Lower leg skin (tissue), 4 donors: ENCODE measurements at regions not wholly inside any gene's neighbourhood (a gene's known extent, or its start where the extent isn't known, plus 50 kb on each side); places are given as distances from the start of the nearest gene placed in this dataset.

Source experiments
- DNase-seq, 2 donors: peaks; one replicate each; pipeline ENCODE4 v3.0.0-alpha.2; 2019; ENCODE audit warnings: low spot score in 2 of 2
- H3K4me3 ChIP-seq: fragments of 200-600 bp; sonication (generic); 2 replicates; pipeline ENCODE4 v1.5.1; 2017; ENCODE audit warnings: mild to moderate bottlenecking, low read depth; ENCODE audit not compliant: poor library complexity, severe bottlenecking
- POLR2A ChIP-seq, 2 donors: fragments of 450-650 bp; IDR thresholded peaks; one replicate each; pipeline ENCODE4 v1.6.1; 2016 to 2017; ENCODE audit warnings: antibody characterized with exemption in 2 of 2, mild to moderate bottlenecking in 1 of 2, moderate library complexity in 1 of 2
- WGBS, 2 donors: methylation state at CpG; one replicate each; pipeline ENCODE4 v1.1.5; 2018; 5-methylcytosine and 5-hydroxymethylcytosine counted together
- intact Hi-C: fragments of 100-400 bp; cut with DNase I; formaldehyde crosslinking; loops from one replicate; pipeline ENCODE4 v1.15.0; 2023; ENCODE audit warnings: low total_unique reads
- TF ChIP-seq, protein P1 (sequence below), 3 donors: fragments of 450-650 bp; IDR thresholded peaks; one replicate each; pipeline ENCODE4 v1.5.1; 2016; ENCODE audit warnings: antibody characterized with exemption in 3 of 3, mild to moderate bottlenecking in 3 of 3, moderate library complexity in 2 of 3

- intact Hi-C loops, result no loop called here
- WGBS, 2 donors, result 66 to 71% methylated on average over 6 of the region's 6 CpGs
Measured at GRCh38 chr3:27824312-27825200, 102.4 kb upstream of the EOMES start.

DNA sequence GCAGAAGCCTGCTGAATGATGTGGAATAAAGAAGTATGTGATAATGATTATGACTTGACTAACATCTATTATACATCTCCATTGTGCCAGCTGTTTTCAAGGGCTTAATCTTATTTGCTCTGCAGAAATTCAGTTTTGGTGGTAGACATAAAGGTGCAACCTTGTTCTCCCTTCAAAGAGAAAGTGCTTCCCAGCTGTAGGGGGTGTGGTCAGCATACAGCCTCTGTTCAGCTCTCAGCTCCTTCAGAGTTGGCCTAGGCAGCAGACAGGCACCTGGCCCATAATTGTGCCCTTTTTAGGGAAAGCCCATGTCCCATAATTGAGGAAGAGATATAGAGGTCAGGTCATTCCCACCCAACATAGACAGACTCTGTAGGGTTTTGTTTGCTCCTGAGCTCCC lies 104.3 kb upstream of the EOMES start:
- intact Hi-C loops, result no loop called here
- TF ChIP-seq POLR2A (IDR thresholded peaks at IDR 0.05), result no peak
- TF ChIP-seq, protein P1, sequence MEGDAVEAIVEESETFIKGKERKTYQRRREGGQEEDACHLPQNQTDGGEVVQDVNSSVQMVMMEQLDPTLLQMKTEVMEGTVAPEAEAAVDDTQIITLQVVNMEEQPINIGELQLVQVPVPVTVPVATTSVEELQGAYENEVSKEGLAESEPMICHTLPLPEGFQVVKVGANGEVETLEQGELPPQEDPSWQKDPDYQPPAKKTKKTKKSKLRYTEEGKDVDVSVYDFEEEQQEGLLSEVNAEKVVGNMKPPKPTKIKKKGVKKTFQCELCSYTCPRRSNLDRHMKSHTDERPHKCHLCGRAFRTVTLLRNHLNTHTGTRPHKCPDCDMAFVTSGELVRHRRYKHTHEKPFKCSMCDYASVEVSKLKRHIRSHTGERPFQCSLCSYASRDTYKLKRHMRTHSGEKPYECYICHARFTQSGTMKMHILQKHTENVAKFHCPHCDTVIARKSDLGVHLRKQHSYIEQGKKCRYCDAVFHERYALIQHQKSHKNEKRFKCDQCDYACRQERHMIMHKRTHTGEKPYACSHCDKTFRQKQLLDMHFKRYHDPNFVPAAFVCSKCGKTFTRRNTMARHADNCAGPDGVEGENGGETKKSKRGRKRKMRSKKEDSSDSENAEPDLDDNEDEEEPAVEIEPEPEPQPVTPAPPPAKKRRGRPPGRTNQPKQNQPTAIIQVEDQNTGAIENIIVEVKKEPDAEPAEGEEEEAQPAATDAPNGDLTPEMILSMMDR (IDR thresholded peaks at IDR 0.05), result no peak
- DNase-seq, result no peak
- no peak overlapping the region for H3K4me3 ChIP-seq

More at GRCh38 chr3:27824312-27825200, 102.4 kb upstream of the EOMES start:
- DNase-seq, result no peak
- no peak overlapping the region for H3K4me3 ChIP-seq
- TF ChIP-seq POLR2A (IDR thresholded peaks at IDR 0.05), result no peak
- TF ChIP-seq, protein P1 (IDR thresholded peaks at IDR 0.05), result no peak

- TF ChIP-seq, protein P1 (IDR thresholded peaks at IDR 0.05), result no peak
- TF ChIP-seq POLR2A (IDR thresholded peaks at IDR 0.05), result no peak
- DNase-seq, result no peak
- intact Hi-C loops, result no loop called here
- WGBS, 2 donors, result 65 to 69% methylated on average over 3 of the region's 3 CpGs
- H3K4me3 ChIP-seq, result no peak overlapping the region
Measured at GRCh38 chr3:27827041-27827440, 104.9 kb upstream of the EOMES start.

DNA sequence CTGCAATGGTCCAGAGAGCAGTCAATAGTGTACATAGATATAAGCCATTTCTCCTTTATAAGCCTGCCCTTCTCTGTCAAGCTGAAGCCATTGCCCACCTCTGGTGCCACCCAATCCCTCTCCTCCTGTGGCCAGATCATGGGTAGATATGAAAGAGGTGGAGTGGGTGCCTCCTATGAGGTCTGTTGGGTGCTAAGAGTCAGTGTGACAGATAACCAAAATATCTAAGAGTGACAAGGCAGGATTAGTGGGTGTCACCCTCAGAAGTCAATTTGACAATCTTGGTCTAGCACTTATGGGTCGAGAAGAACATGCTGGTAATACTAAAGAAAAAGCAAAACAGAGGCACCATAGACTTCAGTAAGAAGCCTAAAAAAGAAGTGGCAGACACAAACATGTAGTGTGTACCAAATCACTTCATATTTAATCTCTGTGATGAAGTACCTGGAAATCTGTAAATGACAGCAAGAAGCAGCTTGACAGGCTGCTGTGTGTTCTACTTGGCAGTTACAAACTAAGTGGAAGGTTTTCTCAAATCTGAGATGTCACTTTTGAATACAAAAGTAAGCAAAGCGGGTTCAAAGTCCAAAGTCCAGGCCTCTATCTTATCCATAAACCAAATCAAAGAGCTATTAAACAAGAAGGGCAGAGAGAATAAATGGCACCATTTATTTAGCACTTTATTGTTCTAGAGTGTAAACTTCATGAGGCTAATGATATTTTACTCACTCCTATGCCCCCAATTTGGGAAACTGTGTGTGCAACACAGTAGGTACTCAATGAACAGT lies 118.9 kb upstream of the EOMES start:
- H3K4me3 ChIP-seq, result no peak overlapping the region
- no peak for TF ChIP-seq POLR2A (IDR thresholded peaks at IDR 0.05)
- TF ChIP-seq, protein P1 (IDR thresholded peaks at IDR 0.05), result no peak
- no peak for DNase-seq
- WGBS, 2 donors, result 79 to 85% methylated on average over 2 of the region's 2 CpGs
- intact Hi-C loops, result no loop called here

- no peak for DNase-seq
- 73 to 77% methylated on average over 1 of the region's 1 CpG for WGBS, 2 donors
- TF ChIP-seq POLR2A (IDR thresholded peaks at IDR 0.05), result no peak
- TF ChIP-seq, protein P1 (IDR thresholded peaks at IDR 0.05), result no peak
- H3K4me3 ChIP-seq, result no peak overlapping the region
- intact Hi-C loops, result no loop called here
Measured at GRCh38 chr3:27844052-27844675, 122.0 kb upstream of the EOMES start.
